ENCODE measurements at regions not wholly inside any gene's neighbourhood (a gene's known extent, or its start where the extent isn't known, plus 50 kb on each side); places are given as distances from the start of the nearest gene placed in this dataset.

DNA sequence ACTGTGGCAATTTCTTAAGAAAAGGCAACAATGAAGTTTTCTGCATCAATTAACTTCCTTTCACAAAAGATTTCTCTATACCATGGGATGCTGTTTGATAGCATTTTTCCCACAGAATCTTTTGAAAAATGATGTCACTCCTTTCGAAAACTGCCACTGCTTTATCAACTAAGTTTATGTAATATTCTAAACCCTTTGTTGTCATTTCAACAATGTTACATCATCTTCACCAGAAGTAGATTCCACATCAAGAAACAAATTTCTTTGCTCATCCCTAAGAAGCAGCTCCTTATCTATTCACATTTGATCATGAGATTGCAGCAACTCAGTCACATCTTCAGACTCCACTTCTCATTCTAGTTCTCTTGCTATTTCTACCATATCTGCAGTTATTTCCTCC is 116.1 kb upstream of the KCND3 start (continued):
- TF ChIP-seq, protein P1, sequence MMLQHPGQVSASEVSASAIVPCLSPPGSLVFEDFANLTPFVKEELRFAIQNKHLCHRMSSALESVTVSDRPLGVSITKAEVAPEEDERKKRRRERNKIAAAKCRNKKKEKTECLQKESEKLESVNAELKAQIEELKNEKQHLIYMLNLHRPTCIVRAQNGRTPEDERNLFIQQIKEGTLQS (IDR thresholded peaks at IDR 0.05), result peak; percentile 61
- TF ChIP-seq, protein P1 (CRISPR knock-in tag; conservative IDR thresholded peaks at IDR 0.05), result no peak
- peak; percentile 38; the same call in 1 of the 2 replicates for TF ChIP-seq SOX6 (IDR thresholded peaks at IDR 0.05)

DNA sequence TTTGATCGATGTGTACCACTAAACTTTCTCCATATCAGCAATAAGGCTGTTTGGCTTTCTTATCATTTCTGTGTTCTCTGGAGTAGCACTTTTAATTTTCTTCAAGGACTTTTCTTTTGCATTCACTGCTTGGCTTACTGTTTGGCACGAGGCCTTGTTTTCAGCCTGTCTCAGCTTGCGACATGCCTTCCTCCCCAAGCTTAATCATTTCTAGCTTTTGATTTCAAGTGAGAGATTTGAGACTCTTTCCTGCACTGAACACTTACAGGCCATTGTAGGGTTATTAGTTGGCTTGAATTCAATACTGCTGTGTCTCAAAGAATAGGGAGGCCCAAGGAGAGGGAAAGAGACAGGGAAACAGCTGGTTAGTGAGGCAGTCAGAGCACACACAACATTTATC is 120.6 kb upstream of the KCND3 start:
- BruUV-seq (replicated peaks), result no TSS peak
- Histone ChIP-seq H3K27me3 (ENCODE audit: control insufficient read depth in 2 of 2, insufficient read depth in 2 of 2, low read length in 2 of 2) (no peaks in the 10 kb centered on the region), H3K4me3 (no peak overlapping the region), H3K36me3 (ENCODE audit: control insufficient read depth, insufficient read depth, low read length) (no peaks in the 10 kb centered on the region), H3K9ac (ENCODE audit: insufficient read depth in 1 of 2, low read depth in 2 of 2, low read length in 2 of 2) (no peak overlapping the region), H3K79me2 (ENCODE audit: control insufficient read depth, insufficient read depth, low read length) (no peaks in the 10 kb centered on the region), H3K27ac (ENCODE audit: extremely low read depth, low read depth, low read length) (no peak overlapping the region), H3K4me1 (replicated peaks in 1 of 2; ENCODE audit: control insufficient read depth in 2 of 2, insufficient read depth in 2 of 2, low read length in 2 of 2) (no peaks in the 10 kb centered on the region), H3K4me2 (ENCODE audit: insufficient read depth, low read length) (no peak overlapping the region), H4K20me1 (replicated peaks; ENCODE audit: control insufficient read depth, insufficient read depth, low read length) (no peaks in the 10 kb centered on the region), H3K9me3 (replicated peaks; ENCODE audit: control insufficient read depth, insufficient read depth, low read depth, low read length) (no peaks in the 10 kb centered on the region), H2AFZ (ENCODE audit: low read depth, low read length) (no peak overlapping the region), H3K9me1 (ENCODE audit: control insufficient read depth, insufficient read depth, low read length) (no peaks in the 10 kb centered on the region)
- ChIA-PET CTCF (ENCODE audit: low intra/inter-chr PET ratio) (no interaction called here), POLR2A (interaction anchor here (1.4 kb wide), 1 partner anchor 16 kb away, joined by 3 read pairs; no protein-coding TSS in a partner anchor)
- TF ChIP-seq ZNF253 (CRISPR knock-in tag; conservative IDR thresholded peaks at IDR 0.05), result no peak
- TF ChIP-seq POLR2H (tag; IDR thresholded peaks at IDR 0.05; ENCODE audit: low read depth), result no peak
- TF ChIP-seq SREBF1 (IDR thresholded peaks at IDR 0.05; ENCODE audit: borderline replicate concordance, low read depth, low read length), result no peak
- TF ChIP-seq TCF15 (CRISPR knock-in tag; IDR thresholded peaks at IDR 0.05), result no peak
- no peak for TF ChIP-seq ZNF124 (CRISPR knock-in tag; IDR thresholded peaks at IDR 0.05)
- in situ Hi-C loops (cut with MboI) (no loop called here), intact Hi-C loops (cut with micrococcal nuclease) (no loop called here)
- WGBS (ENCODE audit: insufficient coverage, low coverage, missing lambda C conversion rate), result 0% methylated on average over 3 of the region's 3 CpGs
- FAIRE-seq (no peak), ATAC-seq (no peak), DNase-seq (ENCODE audit: extremely low read depth in 1 of 4, low spot score in 3 of 4) (no peak)

All from K562 (cell line).